ENCODE measurements at regions not wholly inside any gene's neighbourhood (a gene's known extent, or its start where the extent isn't known, plus 50 kb on each side); places are given as distances from the start of the nearest gene placed in this dataset.

- TF ChIP-seq CTCF (IDR thresholded peaks at IDR 0.05; ENCODE audit: control extremely low read depth in 1 of 3, insufficient read depth in 1 of 3, low read depth in 1 of 3, low read length in 3 of 3) (no peak), EP300 (IDR thresholded peaks at IDR 0.05; ENCODE audit: borderline replicate concordance in 1 of 2, low read depth in 2 of 2, low read length in 2 of 2) (no peak), EZH2 (IDR thresholded peaks at IDR 0.05; ENCODE audit: low read depth, low read length, severe bottlenecking) (no peak)
These were observed 73.0 kb upstream of the NFKB1 start for GRCh38 chr4:102428122-102428521.

Data from H1 (cell line).